K562 (cell line): ENCODE measurements at regions not wholly inside any gene's neighbourhood (a gene's known extent, or its start where the extent isn't known, plus 50 kb on each side); places are given as distances from the start of the nearest gene placed in this dataset.

Experiments used
- ATAC-seq: fragments of 200-7000 bp; cut with Tn5 transposase; 3 replicates; pipeline ENCODE4 v1.9.1; 2020; ENCODE audit warnings: moderate library complexity
- BruUV-seq: library from RNA; stranded (reverse); fragments of 400-500 nt; replicated peaks from 2 replicates; lab custom pipeline; 2021; lab: Mats Ljungman, UMichigan
- CTCF ChIA-PET: fragments of 300-600 bp; formaldehyde crosslinking; extraction: SDS; loops from one replicate; lab custom pipeline; 2021; ENCODE audit warnings: low intra/inter-chr PET ratio; lab: Yijun Ruan, JAX
- POLR2A ChIA-PET: fragments of 300-600, 350-650 bp; sonication (Branson Sonifier 250); formaldehyde crosslinking; extraction: SDS; loops from one replicate; lab custom pipeline; 2021; ENCODE audit warnings: antibody characterized with exemption, inconsistent platforms; lab: Yijun Ruan, JAX
- DNase-seq, 4 experiments: peaks; one replicate each; pipeline versions ENCODE4 v3.0.0 to v3.0.0-alpha.2; 2011 to 2018; ENCODE audit warnings: low spot score in 3 of 4, mixed read lengths in 3 of 4; ENCODE audit errors: extremely low read depth in 1 of 4
- FAIRE-seq: peaks from 2 replicates; lab custom pipeline; 2011; peaks lifted over from hg19 to GRCh38; lab: Jason Lieb, UNC
- H2AFZ ChIP-seq: 2 replicates; pipeline ENCODE4 v1.6.0; 2011; ENCODE audit warnings: low read depth, low read length, control low read depth, inconsistent platforms
- H3K27ac ChIP-seq: fragments of 200-600 bp; 3 replicates; pipeline ENCODE4 v1.8.0; 2011; ENCODE audit warnings: low read depth, mild to moderate bottlenecking, control low read depth, inconsistent platforms, low read length, moderate library complexity, mixed read lengths; ENCODE audit errors: extremely low read depth
- H3K27me3 ChIP-seq, 2 experiments: fragments of 300-600 bp in 1 of 2; 2 replicates in 1 of 2; 3 replicates in 1 of 2; pipeline versions ENCODE4 v1.6.0 to v1.8.0; 2011; ENCODE audit warnings: inconsistent platforms in 2 of 2, low read length in 2 of 2, mild to moderate bottlenecking in 1 of 2, mixed read lengths in 1 of 2, moderate library complexity in 1 of 2; ENCODE audit not compliant: control insufficient read depth in 2 of 2, insufficient read depth in 2 of 2
- H3K36me3 ChIP-seq: fragments of 300-600 bp; 3 replicates; pipeline ENCODE4 v1.8.0; 2011; ENCODE audit warnings: mild to moderate bottlenecking, low read length, inconsistent platforms; ENCODE audit not compliant: control insufficient read depth, insufficient read depth
- H3K4me1 ChIP-seq, 2 experiments: fragments of 200-600 bp in 1 of 2; replicated peaks in 1 of 2; 2 replicates in 1 of 2; 3 replicates in 1 of 2; pipeline versions ENCODE4 v1.5.1 to v1.8.0; 2011; ENCODE audit warnings: inconsistent platforms in 2 of 2, low read length in 2 of 2, mild to moderate bottlenecking in 1 of 2, mixed read lengths in 1 of 2, moderate library complexity in 1 of 2; ENCODE audit not compliant: control insufficient read depth in 2 of 2, insufficient read depth in 2 of 2
- H3K4me2 ChIP-seq: 2 replicates; pipeline ENCODE4 v1.6.1; 2011; ENCODE audit warnings: low read length, control low read depth, inconsistent platforms, mixed read lengths; ENCODE audit not compliant: insufficient read depth
- H3K4me3 ChIP-seq: fragments of 200-600 bp; sonication (generic), shearing (Covaris generic); 2 replicates; pipeline ENCODE4 v1.5.1; 2016; ENCODE audit warnings: control low read depth, inconsistent platforms
- H3K79me2 ChIP-seq: fragments of 200-600 bp; 3 replicates; pipeline ENCODE4 v1.8.0; 2011; ENCODE audit warnings: low read length, inconsistent platforms; ENCODE audit not compliant: control insufficient read depth, insufficient read depth
- H3K9ac ChIP-seq, 2 experiments: 2 replicates each; pipeline versions ENCODE4 v1.6.0 to v1.6.1; 2011; ENCODE audit warnings: low read depth in 2 of 2, low read length in 2 of 2, control low read depth in 1 of 2, inconsistent platforms in 1 of 2, mild to moderate bottlenecking in 1 of 2, mixed read lengths in 1 of 2; ENCODE audit not compliant: insufficient read depth in 1 of 2
- H3K9me1 ChIP-seq: one replicate; pipeline ENCODE4 v1.6.0; 2011; ENCODE audit warnings: inconsistent platforms, mild to moderate bottlenecking, low read length, moderate library complexity; ENCODE audit not compliant: control insufficient read depth, insufficient read depth
- H3K9me3 ChIP-seq: replicated peaks from 2 replicates; pipeline ENCODE4 v1.5.1; 2011; ENCODE audit warnings: low read depth, low read length, inconsistent platforms; ENCODE audit not compliant: control insufficient read depth, insufficient read depth
- H4K20me1 ChIP-seq: replicated peaks from 2 replicates; pipeline ENCODE4 v1.6.1; 2011; ENCODE audit warnings: low read length, inconsistent platforms, mixed read lengths; ENCODE audit not compliant: control insufficient read depth, insufficient read depth
- ATF6 ChIP-seq: sonication (generic); formaldehyde crosslinking; IDR thresholded peaks from 2 replicates; pipeline ENCODE4 v1.4.0; 2020; ENCODE audit warnings: mild to moderate bottlenecking, missing genetic modification reagents
- HDAC6 ChIP-seq: IDR thresholded peaks from 2 replicates; pipeline ENCODE4 v1.6.1; 2012; ENCODE audit warnings: low read depth, mild to moderate bottlenecking, control low read depth, inconsistent platforms, low read length, moderate library complexity
- HINFP ChIP-seq: fragments of 450-650 bp; conservative IDR thresholded peaks from 2 replicates; pipeline ENCODE4 v1.6.1; 2016; ENCODE audit warnings: missing genetic modification characterization, low read depth, mild to moderate bottlenecking, control low read depth, missing compliant biosample characterization
- MAFF ChIP-seq: IDR thresholded peaks from 2 replicates; pipeline ENCODE4 v1.6.1; 2012; ENCODE audit warnings: low read length, improper control_type of control experiment
- MYNN ChIP-seq, 2 experiments: sonication (generic); formaldehyde crosslinking in 1 of 2; IDR thresholded peaks; 2 replicates each; pipeline versions ENCODE4 v1.5.0 to v1.6.1; 2016 to 2020; ENCODE audit warnings: antibody characterized with exemption in 1 of 2, missing genetic modification reagents in 1 of 2
- PHB2 ChIP-seq: fragments of 450-650 bp; IDR thresholded peaks from 2 replicates; pipeline ENCODE4 v1.6.1; 2017; ENCODE audit warnings: low read depth
- RBM17 ChIP-seq: fragments of 200-400 bp; formaldehyde crosslinking; IDR thresholded peaks from 2 replicates; pipeline ENCODE4 v1.6.1; 2017; ENCODE audit warnings: low read depth, mild to moderate bottlenecking, low read length, borderline replicate concordance
- STAT5B ChIP-seq: fragments of 250-450 bp; sonication (Bioruptor Pico); IDR thresholded peaks from 2 replicates; pipeline ENCODE4 v1.8.0; 2021; ENCODE audit warnings: mild to moderate bottlenecking, inconsistent platforms
- XRCC4 ChIP-seq: IDR thresholded peaks from one replicate; pipeline ENCODE4 v1.6.1; 2011; ENCODE audit not compliant: insufficient read depth, insufficient read length; ENCODE audit errors: extremely low read depth
- ZBED1 ChIP-seq: IDR thresholded peaks from 2 replicates; pipeline ENCODE4 v1.6.1; 2014
- ZNF644 ChIP-seq: fragments of 200-800 bp; sonication (Bioruptor generic); IDR thresholded peaks from 2 replicates; pipeline ENCODE4 v1.6.1; 2016; ENCODE audit warnings: low read depth, missing genetic modification characterization, missing compliant biosample characterization
- WGBS: fragments of 100-300 bp; shearing (Covaris generic); methylation state at CpG from one replicate; pipeline ENCODE4 v1.1.6; 2016; ENCODE audit warnings: low coverage, mixed read lengths; ENCODE audit not compliant: insufficient coverage; ENCODE audit errors: missing lambda C conversion rate; 5-methylcytosine and 5-hydroxymethylcytosine counted together
- in situ Hi-C: fragments of 300-500 bp; cut with MboI; formaldehyde crosslinking; loops from 4 replicates; pipeline ENCODE4 v1.15.0; 2018; ENCODE audit warnings: inconsistent platforms, mixed read lengths
- intact Hi-C: fragments of 100-400 bp; cut with micrococcal nuclease; formaldehyde crosslinking; loops from 2 replicates; pipeline ENCODE4 v1.14.2; 2022

- Histone ChIP-seq H3K79me2 (no peaks in the 10 kb centered on the region), H3K4me3 (no peak overlapping the region), H3K27me3 (peaks cover 4 to 7% of the 10 kb centered on the region in 2 experiments; a peak in 2 of 5 replicates), H3K9me1 (no peaks in the 10 kb centered on the region), H2AFZ (no peak overlapping the region), H3K4me1 (no peaks in the 10 kb centered on the region), H3K9me3 (no peaks in the 10 kb centered on the region), H3K27ac (no peak overlapping the region), H3K36me3 (no peaks in the 10 kb centered on the region), H3K9ac (no peak overlapping the region), H4K20me1 (no peaks in the 10 kb centered on the region; the same call in 1 of the 2 replicates), H3K4me2 (no peak overlapping the region)
- 0% methylated on average over 3 of the region's 3 CpGs for WGBS
- in situ Hi-C loops: no loop called here
- BruUV-seq: no TSS peak
- POLR2A ChIA-PET: interaction anchor here (0.7 kb wide), 1 partner anchor 880 kb away, joined by 3 read pairs; no protein-coding TSS in a partner anchor
- no peak for ATAC-seq
- intact Hi-C loops: no loop called here
- no peak for FAIRE-seq
- DNase-seq: no peak
- CTCF ChIA-PET: no interaction called here
- TF ChIP-seq RBM17 (no peak), XRCC4 (no peak), HINFP (no peak), ZBED1 (no peak), ZNF644 (tag) (no peak), PHB2 (no peak), STAT5B (CRISPR knock-in tag) (no peak), MYNN (IDR thresholded peaks at IDR 0.05) (no peak), MYNN (CRISPR knock-in tag; IDR thresholded peaks at IDR 0.05) (no peak), MAFF (no peak), HDAC6 (no peak), ATF6 (CRISPR knock-in tag) (no peak)
Observed at GRCh38 chr5:6910950-6911349, 197.7 kb downstream of the TENT4A start.
